ENCODE measurements at regions not wholly inside any gene's neighbourhood (a gene's known extent, or its start where the extent isn't known, plus 50 kb on each side); places are given as distances from the start of the nearest gene placed in this dataset.
A peak's percentile ranks its signal among the peaks of the same experiment; 100 is the strongest.
"Not testable (repeated sequence)": the region's sequence is repeated elsewhere in the genome, so short reads cannot be mapped to it uniquely, and the experiment has no call there.

GRCh38 chr9:18063856-18064390 is 410.0 kb upstream of the ADAMTSL1 start:
- no peaks in the 10 kb centered on the region for H3K36me3 ChIP-seq (ENCODE audit: insufficient read depth)
- WGBS = 62% methylated on average over 6 of the region's 6 CpGs
- H3K4me1 ChIP-seq (ENCODE audit: insufficient read depth) = no peaks in the 10 kb centered on the region
- no peak overlapping the region for H3K4me3 ChIP-seq (ENCODE audit: low read depth, low read length)
- H3K27ac ChIP-seq (ENCODE audit: low read depth) = no peak overlapping the region
- no peak for DNase-seq (ENCODE audit: extremely low spot score)

- WGBS = 97% methylated on average over 2 of the region's 2 CpGs
- not testable (repeated sequence) for H3K4me3 ChIP-seq (ENCODE audit: low read depth, low read length); DNase-seq (ENCODE audit: extremely low spot score); H3K4me1 ChIP-seq (ENCODE audit: insufficient read depth); H3K36me3 ChIP-seq (ENCODE audit: insufficient read depth); H3K27ac ChIP-seq (ENCODE audit: low read depth)
These were observed 407.3 kb upstream of the ADAMTSL1 start for GRCh38 chr9:18066608-18067007.

- no peak overlapping the region for H3K4me3 ChIP-seq (ENCODE audit: low read depth, low read length)
- DNase-seq (ENCODE audit: extremely low spot score) = no peak
- 31% methylated on average over 6 of the region's 6 CpGs for WGBS
These were observed 406.3 kb upstream of the ADAMTSL1 start for GRCh38 chr9:18067548-18068120.

DNA sequence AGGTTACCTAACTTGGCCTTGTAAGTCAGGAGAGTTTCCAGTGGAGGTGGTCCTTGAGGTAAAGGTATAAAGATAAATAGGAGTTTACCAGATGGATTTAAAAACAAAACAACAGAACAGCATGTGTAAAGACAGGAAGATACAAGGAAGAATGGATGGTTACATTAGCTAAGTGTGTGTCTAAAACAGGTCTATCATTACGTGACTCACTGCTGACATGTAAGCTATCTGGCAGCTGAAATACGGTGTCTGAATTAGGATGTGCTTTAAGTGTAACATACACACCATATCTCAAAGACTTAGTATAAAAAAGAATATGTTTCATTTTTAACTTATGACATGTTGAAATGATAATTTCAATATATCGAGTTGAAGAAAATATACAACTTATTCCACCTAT is 405.1 kb upstream of the ADAMTSL1 start:
- no peak for DNase-seq (ENCODE audit: extremely low spot score)
- no peaks in the 10 kb centered on the region for H3K36me3 ChIP-seq (ENCODE audit: insufficient read depth)
- no peaks in the 10 kb centered on the region for H3K4me1 ChIP-seq (ENCODE audit: insufficient read depth)
- H3K27ac ChIP-seq (ENCODE audit: low read depth) = no peak overlapping the region
- 91% methylated on average over 3 of the region's 3 CpGs for WGBS
- no peak overlapping the region for H3K4me3 ChIP-seq (ENCODE audit: low read depth, low read length)

More at GRCh38 chr9:18067548-18068120, 406.3 kb upstream of the ADAMTSL1 start:
- H3K4me1 ChIP-seq (ENCODE audit: insufficient read depth) = no peaks in the 10 kb centered on the region
- H3K27ac ChIP-seq (ENCODE audit: low read depth) = no peak overlapping the region
- H3K36me3 ChIP-seq (ENCODE audit: insufficient read depth) = no peaks in the 10 kb centered on the region

- DNase-seq (ENCODE audit: extremely low spot score) = no peak
- Histone ChIP-seq H3K4me3 (ENCODE audit: low read depth, low read length) (no peak overlapping the region), H3K27ac (ENCODE audit: low read depth) (no peak overlapping the region), H3K4me1 (ENCODE audit: insufficient read depth) (no peaks in the 10 kb centered on the region), H3K36me3 (ENCODE audit: insufficient read depth) (no peaks in the 10 kb centered on the region)
- 69% methylated on average over 6 of the region's 6 CpGs for WGBS
These were observed 402.3 kb upstream of the ADAMTSL1 start for GRCh38 chr9:18071651-18072060.

DNA sequence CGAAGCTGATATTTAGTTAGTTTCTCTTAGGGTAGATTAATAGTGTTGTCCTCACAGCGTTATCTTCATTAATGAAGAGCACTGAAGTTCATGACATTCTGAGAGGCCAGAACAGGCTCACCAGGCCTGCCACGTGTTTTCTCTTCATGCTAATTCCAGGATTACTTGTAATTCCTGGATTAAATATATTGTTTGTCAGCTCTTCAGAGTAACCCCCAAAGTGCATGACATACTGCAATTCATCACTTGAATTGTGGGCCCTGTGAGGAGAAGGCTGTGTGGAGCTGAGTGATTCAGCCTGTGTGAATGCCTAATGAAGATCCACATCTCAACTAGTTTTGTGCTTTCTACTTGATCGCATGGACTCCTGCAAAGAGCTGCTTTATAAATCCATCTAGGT is 401.0 kb upstream of the ADAMTSL1 start:
- no peak for DNase-seq (ENCODE audit: extremely low spot score)
- H3K27ac ChIP-seq (ENCODE audit: low read depth) = no peak overlapping the region
- H3K4me3 ChIP-seq (ENCODE audit: low read depth, low read length) = no peak overlapping the region
- 74% methylated on average over 4 of the region's 4 CpGs for WGBS
- no peaks in the 10 kb centered on the region for H3K4me1 ChIP-seq (ENCODE audit: insufficient read depth)
- no peaks in the 10 kb centered on the region for H3K36me3 ChIP-seq (ENCODE audit: insufficient read depth)

- no peaks in the 10 kb centered on the region for H3K36me3 ChIP-seq (ENCODE audit: insufficient read depth)
- H3K4me3 ChIP-seq (ENCODE audit: low read depth, low read length) = no peak overlapping the region
- H3K4me1 ChIP-seq (ENCODE audit: insufficient read depth) = no peaks in the 10 kb centered on the region
- H3K27ac ChIP-seq (ENCODE audit: low read depth) = no peak overlapping the region
- DNase-seq (ENCODE audit: extremely low spot score) = no peak
- 36% methylated on average over 3 of the region's 3 CpGs for WGBS
These were observed 399.9 kb upstream of the ADAMTSL1 start for GRCh38 chr9:18074041-18074440.

DNA sequence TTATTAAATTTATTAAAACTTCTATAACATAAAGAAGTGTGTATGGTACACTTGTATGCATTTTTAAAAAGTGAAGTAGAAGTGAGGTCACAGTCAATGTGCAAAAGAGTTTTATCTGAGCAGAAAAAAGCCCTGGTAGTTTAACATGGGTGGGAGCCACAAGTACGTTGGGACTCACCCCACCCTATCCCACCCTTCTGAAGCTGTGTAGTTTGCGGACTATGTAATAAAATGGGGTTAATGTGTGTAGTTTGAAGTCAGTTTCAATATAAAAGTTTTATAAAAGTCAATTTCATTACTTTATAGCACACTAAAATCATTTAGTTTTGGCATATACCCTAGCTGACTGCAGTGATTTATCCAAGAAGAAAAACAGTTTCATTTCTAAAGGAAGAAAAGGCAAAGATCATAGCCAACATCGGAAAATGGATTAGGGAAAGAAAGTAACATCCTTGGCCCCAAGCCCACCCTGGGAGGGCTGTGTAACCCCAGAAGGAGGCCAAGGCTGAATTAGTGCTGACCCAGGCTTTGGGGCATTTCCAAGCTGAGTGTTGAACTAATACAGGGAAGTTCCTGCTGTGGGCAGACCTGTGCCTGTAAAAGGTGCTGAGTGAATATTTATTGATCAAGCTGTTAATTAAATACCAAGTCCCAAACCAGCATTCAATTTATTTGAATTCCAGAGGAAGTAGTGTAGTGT is 398.6 kb upstream of the ADAMTSL1 start:
- WGBS = 39% methylated on average over 3 of the region's 3 CpGs
- no peak overlapping the region for H3K4me3 ChIP-seq (ENCODE audit: low read depth, low read length)
- no peak overlapping the region for H3K27ac ChIP-seq (ENCODE audit: low read depth)
- H3K4me1 ChIP-seq (ENCODE audit: insufficient read depth) = no peaks in the 10 kb centered on the region
- DNase-seq (ENCODE audit: extremely low spot score) = peak; percentile 28
- H3K36me3 ChIP-seq (ENCODE audit: insufficient read depth) = no peaks in the 10 kb centered on the region

GRCh38 chr9:18077941-18078678 is 395.8 kb upstream of the ADAMTSL1 start:
- H3K4me1 ChIP-seq (ENCODE audit: insufficient read depth) = no peaks in the 10 kb centered on the region
- no peak overlapping the region for H3K4me3 ChIP-seq (ENCODE audit: low read depth, low read length)
- H3K36me3 ChIP-seq (ENCODE audit: insufficient read depth) = no peaks in the 10 kb centered on the region
- no peak for DNase-seq (ENCODE audit: extremely low spot score)
- H3K27ac ChIP-seq (ENCODE audit: low read depth) = no peak overlapping the region
- WGBS = 85% methylated on average over 8 of the region's 8 CpGs

- WGBS = 81% methylated on average over 4 of the region's 4 CpGs
- no peak overlapping the region for H3K27ac ChIP-seq (ENCODE audit: low read depth)
- no peak overlapping the region for H3K4me3 ChIP-seq (ENCODE audit: low read depth, low read length)
- no peak for DNase-seq (ENCODE audit: extremely low spot score)
- H3K36me3 ChIP-seq (ENCODE audit: insufficient read depth) = no peaks in the 10 kb centered on the region
- H3K4me1 ChIP-seq (ENCODE audit: insufficient read depth) = no peaks in the 10 kb centered on the region
These were observed 381.8 kb upstream of the ADAMTSL1 start for GRCh38 chr9:18092138-18092537.

GRCh38 chr9:18106006-18106560 is 367.9 kb upstream of the ADAMTSL1 start:
- H3K36me3 ChIP-seq (ENCODE audit: insufficient read depth) = no peaks in the 10 kb centered on the region
- WGBS = 68% methylated on average over 4 of the region's 4 CpGs

DNA sequence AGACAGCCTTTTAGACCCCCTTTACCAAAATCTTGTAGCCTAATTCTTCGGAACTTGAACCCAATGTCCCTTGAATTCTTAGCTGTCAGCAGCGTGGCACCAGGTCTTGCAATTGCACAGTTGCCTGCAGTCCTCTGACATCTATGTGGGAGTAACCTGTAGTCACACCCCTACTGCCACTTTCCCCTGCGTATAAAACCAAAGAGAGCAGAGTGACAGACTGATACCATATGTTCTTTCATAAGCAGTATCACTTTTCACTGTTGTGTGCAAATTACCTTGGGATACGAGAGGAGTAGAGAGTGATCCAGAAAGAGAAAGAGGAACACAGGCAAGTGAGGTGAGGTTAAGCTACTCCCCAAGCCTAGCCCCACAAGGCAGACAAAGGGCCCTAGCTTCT is 364.3 kb upstream of the ADAMTSL1 start:
- Histone ChIP-seq H3K27ac (ENCODE audit: low read depth) (no peak overlapping the region), H3K36me3 (ENCODE audit: insufficient read depth) (no peaks in the 10 kb centered on the region)
- 87% methylated on average over 4 of the region's 4 CpGs for WGBS

More at GRCh38 chr9:18106006-18106560, 367.9 kb upstream of the ADAMTSL1 start:
- no peak for DNase-seq (ENCODE audit: extremely low spot score)
- H3K4me1 ChIP-seq (ENCODE audit: insufficient read depth) = no peaks in the 10 kb centered on the region
- no peak overlapping the region for H3K27ac ChIP-seq (ENCODE audit: low read depth)
- H3K4me3 ChIP-seq (ENCODE audit: low read depth, low read length) = no peak overlapping the region

DNA sequence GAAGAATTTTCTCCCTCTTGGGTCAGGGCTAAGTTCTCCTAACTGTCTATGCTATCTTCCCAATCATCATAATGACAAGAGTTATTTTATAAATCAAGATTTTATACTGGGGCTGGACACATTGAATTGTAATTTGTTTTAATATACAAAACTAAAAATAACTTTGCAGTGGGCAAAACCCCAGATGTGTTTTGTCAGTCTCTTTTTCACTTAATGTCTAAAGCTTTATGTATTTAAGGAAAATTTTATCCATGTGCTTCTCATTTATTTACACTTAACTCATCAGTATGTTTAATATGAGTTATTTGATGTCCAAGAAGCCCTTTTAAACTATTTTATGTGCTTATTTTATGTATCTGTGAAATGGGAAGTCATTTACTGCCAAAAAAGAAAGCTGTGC is 362.8 kb upstream of the ADAMTSL1 start:
- no peak for DNase-seq (ENCODE audit: extremely low spot score)
- no peaks in the 10 kb centered on the region for H3K4me1 ChIP-seq (ENCODE audit: insufficient read depth)
- no peak overlapping the region for H3K27ac ChIP-seq (ENCODE audit: low read depth)
- no peaks in the 10 kb centered on the region for H3K36me3 ChIP-seq (ENCODE audit: insufficient read depth)
- no peak overlapping the region for H3K4me3 ChIP-seq (ENCODE audit: low read depth, low read length)

More for the DNA sequence above, 364.3 kb upstream of the ADAMTSL1 start:
- Histone ChIP-seq H3K4me3 (ENCODE audit: low read depth, low read length) (no peak overlapping the region), H3K4me1 (ENCODE audit: insufficient read depth) (no peaks in the 10 kb centered on the region)
- DNase-seq (ENCODE audit: extremely low spot score) = no peak
